ENCODE measurements at regions not wholly inside any gene's neighbourhood (a gene's known extent, or its start where the extent isn't known, plus 50 kb on each side); places are given as distances from the start of the nearest gene placed in this dataset.

GRCh38 chr14:98951521-98952152 is 320.4 kb downstream of the BCL11B start:
- Mint-ChIP-seq H3K9me3 (no peaks in the 10 kb centered on the region), H3K4me3 (no peak overlapping the region), H3K27ac (no peak overlapping the region), H3K4me1 (peaks cover 18% of the 10 kb centered on the region), H3K27me3 (ENCODE audit: low read depth, poor library complexity) (peaks cover 26% of the 10 kb centered on the region), H3K36me3 (ENCODE audit: low read depth) (no peaks in the 10 kb centered on the region)
- no peak for TF ChIP-seq CTCF (IDR thresholded peaks at IDR 0.05)
- DNase-seq: no peak

GRCh38 chr14:98952593-98953350 is 319.2 kb downstream of the BCL11B start:
- no peaks in the 10 kb centered on the region for H3K9me3 Mint-ChIP-seq
- H3K27me3 Mint-ChIP-seq (ENCODE audit: low read depth, poor library complexity): peaks cover 31% of the 10 kb centered on the region
- no peaks in the 10 kb centered on the region for H3K36me3 Mint-ChIP-seq (ENCODE audit: low read depth)
- TF ChIP-seq CTCF (IDR thresholded peaks at IDR 0.05): no peak
- DNase-seq: no peak
- no peak overlapping the region for H3K27ac Mint-ChIP-seq
- no peak overlapping the region for H3K4me3 Mint-ChIP-seq
- H3K4me1 Mint-ChIP-seq: peaks cover 7% of the 10 kb centered on the region

GRCh38 chr14:98953551-98954348 is 318.2 kb downstream of the BCL11B start:
- Mint-ChIP-seq H3K9me3 (no peaks in the 10 kb centered on the region), H3K36me3 (ENCODE audit: low read depth) (no peaks in the 10 kb centered on the region), H3K4me3 (no peak overlapping the region), H3K4me1 (peaks cover 7% of the 10 kb centered on the region), H3K27me3 (ENCODE audit: low read depth, poor library complexity) (peaks cover 27% of the 10 kb centered on the region), H3K27ac (no peak overlapping the region)
- no peak for DNase-seq
- TF ChIP-seq CTCF (IDR thresholded peaks at IDR 0.05): no peak

GRCh38 chr14:98954349-98955000 is 317.5 kb downstream of the BCL11B start:
- no peak overlapping the region for H3K4me3 Mint-ChIP-seq
- H3K4me1 Mint-ChIP-seq: peaks cover under 1% of the 10 kb centered on the region
- no peaks in the 10 kb centered on the region for H3K9me3 Mint-ChIP-seq
- H3K27ac Mint-ChIP-seq: no peak overlapping the region
- peaks cover 23% of the 10 kb centered on the region for H3K27me3 Mint-ChIP-seq (ENCODE audit: low read depth, poor library complexity)
- no peaks in the 10 kb centered on the region for H3K36me3 Mint-ChIP-seq (ENCODE audit: low read depth)
- no peak for TF ChIP-seq CTCF (IDR thresholded peaks at IDR 0.05)
- no peak for DNase-seq

GRCh38 chr14:98955036-98955740 is 316.8 kb downstream of the BCL11B start:
- H3K27ac Mint-ChIP-seq: no peak overlapping the region
- peaks cover 17% of the 10 kb centered on the region for H3K27me3 Mint-ChIP-seq (ENCODE audit: low read depth, poor library complexity)
- no peaks in the 10 kb centered on the region for H3K36me3 Mint-ChIP-seq (ENCODE audit: low read depth)
- H3K4me3 Mint-ChIP-seq: no peak overlapping the region
- no peak for TF ChIP-seq CTCF (IDR thresholded peaks at IDR 0.05)
- DNase-seq: no peak
- H3K9me3 Mint-ChIP-seq: no peaks in the 10 kb centered on the region
- no peaks in the 10 kb centered on the region for H3K4me1 Mint-ChIP-seq

Measured in nephron progenitor cell (in vitro differentiated cells).